Hypothalamus (tissue), 51 donors: ENCODE measurements at regions not wholly inside any gene's neighbourhood (a gene's known extent, or its start where the extent isn't known, plus 50 kb on each side); places are given as distances from the start of the nearest gene placed in this dataset.
A peak's percentile ranks its signal among the peaks of the same experiment; 100 is the strongest.

Source experiments
- DNase-seq, 51 donors: peaks; one replicate each; lab custom pipeline; 2025; lab: John Stamatoyannopoulos, UW

- no peak for DNase-seq
Measured at GRCh38 chr5:155941340-155941739, 385.6 kb upstream of the SGCD start.

- peak in 31 of 51 donors; percentile 1 to 69 (median 30) for DNase-seq
Measured at GRCh38 chr5:155943516-155944407, 383.2 kb upstream of the SGCD start.

- no peak for DNase-seq
Measured at GRCh38 chr5:155947394-155948062, 379.4 kb upstream of the SGCD start.

DNA sequence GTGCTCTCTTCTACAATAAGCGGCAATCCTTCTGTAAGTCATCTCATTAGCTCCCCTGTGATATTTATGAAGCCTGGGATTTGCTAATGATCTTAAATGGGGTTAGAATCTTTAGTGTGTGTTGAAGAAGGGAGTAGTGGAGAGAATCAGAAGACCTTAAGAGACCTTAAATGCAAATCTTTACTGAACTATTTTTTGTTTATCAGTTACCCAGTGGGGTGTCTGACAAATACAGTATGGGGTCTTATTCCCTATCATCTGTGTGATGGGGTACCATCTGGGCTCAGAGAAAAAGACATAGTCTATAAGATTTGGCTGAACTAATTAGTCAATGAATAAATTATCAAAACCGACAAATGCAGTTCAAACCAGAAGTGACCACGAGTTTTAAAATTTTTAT lies 378.4 kb upstream of the SGCD start:
- no peak for DNase-seq

DNA sequence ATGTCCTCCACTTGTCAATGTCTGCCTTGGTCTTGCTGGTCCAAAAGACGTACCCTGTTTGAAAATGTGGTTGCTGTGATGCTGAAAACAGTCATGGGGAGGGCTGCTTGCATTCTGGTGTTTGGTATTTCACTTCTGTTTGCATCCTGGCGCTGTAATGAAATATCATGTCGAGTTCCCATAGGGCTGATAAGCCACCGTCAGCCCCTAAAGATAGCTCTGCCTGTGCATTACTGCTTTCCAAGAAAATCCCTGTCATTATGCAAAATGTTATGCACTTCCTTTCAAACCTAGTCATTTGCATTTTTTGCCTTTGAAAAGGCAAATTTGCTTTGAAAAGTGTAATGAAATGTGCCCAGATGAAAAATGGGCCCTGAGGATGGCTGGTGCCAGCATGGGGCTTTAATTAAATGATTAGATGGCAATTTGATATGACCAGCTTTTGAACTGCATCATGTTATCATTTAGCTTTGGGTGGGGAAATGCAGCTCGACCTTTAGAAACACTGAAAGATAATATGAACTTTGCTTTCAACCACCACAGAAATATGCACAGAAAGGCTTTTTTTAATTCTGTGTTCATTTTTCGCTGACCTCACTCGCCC lies 374.4 kb upstream of the SGCD start:
- no peak for DNase-seq

DNA sequence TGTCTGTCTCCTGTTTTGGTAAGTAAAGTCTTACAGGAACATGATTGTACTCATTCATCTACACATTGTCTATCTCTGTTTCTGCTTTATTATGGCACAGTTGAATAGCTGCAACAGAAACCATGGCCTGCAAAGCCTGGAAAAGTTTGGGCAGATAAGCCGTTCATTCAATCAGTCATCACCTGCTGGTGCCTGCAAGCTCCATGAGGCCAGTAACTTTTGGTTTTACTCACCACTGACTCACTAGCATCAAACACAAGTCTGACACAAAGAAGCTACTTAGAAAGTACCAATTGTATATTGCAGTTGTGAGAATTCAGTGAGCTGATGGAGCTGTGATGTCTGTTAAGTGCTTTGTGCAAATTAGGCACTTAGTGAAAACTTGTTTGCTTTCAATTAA lies 373.6 kb upstream of the SGCD start:
- DNase-seq: no peak

- no peak for DNase-seq
Measured at GRCh38 chr5:155954701-155955445, 372.1 kb upstream of the SGCD start.

GRCh38 chr5:155957884-155958283 lies 369.1 kb upstream of the SGCD start:
- DNase-seq: no peak

DNA sequence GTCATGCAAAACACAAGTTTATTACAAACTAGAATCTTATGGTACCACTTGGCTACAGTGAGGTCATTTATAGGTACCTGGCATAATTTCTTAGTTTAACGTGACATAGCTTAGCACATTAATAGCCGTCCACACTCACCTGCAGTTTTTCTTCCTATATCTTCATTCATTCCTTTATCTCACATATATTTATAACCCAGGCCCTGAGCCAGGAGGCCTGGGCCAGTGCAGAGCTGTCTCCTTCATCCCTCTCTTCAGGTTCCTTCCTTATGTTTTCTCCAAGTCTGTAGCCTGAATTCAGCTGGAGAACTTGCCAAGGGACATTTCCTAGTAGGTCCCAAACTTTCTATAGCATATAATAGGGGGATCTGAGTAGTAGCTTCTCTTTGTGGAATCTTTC lies 367.9 kb upstream of the SGCD start:
- no peak for DNase-seq

DNA sequence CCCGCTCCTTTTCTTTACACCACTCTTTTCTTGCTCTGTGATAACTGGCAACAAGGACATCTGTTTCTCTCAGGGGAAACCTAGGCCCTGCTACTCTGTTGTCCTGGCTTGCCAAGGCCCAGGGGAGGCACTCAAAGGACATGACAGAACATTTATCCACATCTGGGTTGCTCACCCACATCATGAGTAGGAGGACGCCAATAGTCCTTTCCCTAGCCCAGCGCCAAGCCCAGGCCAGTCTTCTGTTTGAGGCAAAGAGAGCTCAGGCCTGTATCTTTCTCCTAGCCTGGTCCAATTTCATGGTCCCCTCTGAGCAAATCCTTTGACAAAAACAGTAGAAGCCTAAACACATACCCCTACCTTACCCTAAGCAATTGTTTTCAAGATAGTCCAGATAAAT lies 366.8 kb upstream of the SGCD start:
- no peak for DNase-seq

GRCh38 chr5:155969537-155969936 lies 357.4 kb upstream of the SGCD start:
- DNase-seq: no peak

DNA sequence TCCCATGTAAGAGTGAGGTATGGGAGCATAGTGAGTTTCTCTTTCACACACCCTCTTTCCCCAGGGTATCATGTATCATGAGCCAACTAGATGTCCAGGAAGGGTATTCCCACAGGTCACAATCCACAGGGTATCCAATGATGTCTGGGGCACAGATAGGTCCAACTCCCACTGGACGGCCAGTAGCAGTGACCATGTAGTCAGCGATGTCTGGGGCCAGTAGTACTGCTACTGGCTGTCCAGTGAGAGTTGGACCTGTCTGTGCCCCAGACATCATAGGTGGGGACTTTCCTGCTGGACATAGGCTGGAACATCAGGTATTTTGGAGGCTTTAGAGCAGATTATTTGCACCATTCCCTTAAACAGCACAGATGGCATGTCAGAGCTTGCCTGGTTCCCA lies 352.6 kb upstream of the SGCD start:
- DNase-seq: no peak

GRCh38 chr5:155978850-155979249 lies 348.1 kb upstream of the SGCD start:
- no peak for DNase-seq

DNA sequence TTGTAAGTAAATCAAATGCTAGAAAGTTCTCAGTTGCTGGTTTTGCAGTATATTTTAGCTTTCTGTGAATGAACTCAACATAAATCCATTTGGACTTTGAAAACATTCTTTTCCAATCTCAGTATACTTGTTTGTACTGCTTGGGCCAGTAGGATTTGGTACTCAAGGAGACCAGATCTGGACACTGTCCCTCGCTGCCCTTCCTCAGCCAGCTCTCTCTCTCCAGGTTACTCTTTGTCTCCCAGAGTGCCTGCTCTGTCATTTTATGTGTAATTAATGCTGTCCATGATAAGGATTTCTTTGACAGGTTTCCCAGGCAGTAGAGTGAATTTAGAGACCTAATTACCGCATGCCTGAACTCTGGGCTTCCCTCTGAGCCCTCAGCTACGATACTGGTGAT lies 344.6 kb upstream of the SGCD start:
- DNase-seq: no peak

- DNase-seq: no peak
Measured at GRCh38 chr5:155983954-155984353, 343.0 kb upstream of the SGCD start.

GRCh38 chr5:155987265-155987810 lies 339.6 kb upstream of the SGCD start:
- peak in 1 of 51 donors; percentile 8 for DNase-seq

- DNase-seq: no peak
Measured at GRCh38 chr5:155989879-155990278, 337.1 kb upstream of the SGCD start.

GRCh38 chr5:155996123-155996522 lies 330.8 kb upstream of the SGCD start:
- no peak for DNase-seq

GRCh38 chr5:155998257-155998656 lies 328.7 kb upstream of the SGCD start:
- DNase-seq: no peak

DNA sequence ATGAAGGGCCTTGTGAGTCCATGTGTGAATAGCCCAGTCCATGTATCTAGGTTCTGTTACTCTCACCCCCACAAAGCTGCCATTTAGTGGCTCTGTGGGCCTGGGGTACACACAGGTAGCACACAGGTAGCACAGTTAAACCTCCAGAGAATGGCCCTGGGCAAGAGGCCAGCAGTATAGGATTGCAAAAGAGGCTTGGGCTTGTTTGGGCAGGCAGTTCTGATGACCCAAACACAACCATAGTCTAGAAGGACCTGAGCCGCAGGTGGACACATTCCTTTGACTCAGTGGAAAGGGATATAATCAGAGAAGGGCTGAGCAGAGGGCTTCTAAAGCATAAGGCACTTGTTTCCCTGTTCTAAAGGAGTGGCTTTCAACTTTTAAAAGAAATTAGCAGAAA lies 326.8 kb upstream of the SGCD start:
- DNase-seq: no peak

DNA sequence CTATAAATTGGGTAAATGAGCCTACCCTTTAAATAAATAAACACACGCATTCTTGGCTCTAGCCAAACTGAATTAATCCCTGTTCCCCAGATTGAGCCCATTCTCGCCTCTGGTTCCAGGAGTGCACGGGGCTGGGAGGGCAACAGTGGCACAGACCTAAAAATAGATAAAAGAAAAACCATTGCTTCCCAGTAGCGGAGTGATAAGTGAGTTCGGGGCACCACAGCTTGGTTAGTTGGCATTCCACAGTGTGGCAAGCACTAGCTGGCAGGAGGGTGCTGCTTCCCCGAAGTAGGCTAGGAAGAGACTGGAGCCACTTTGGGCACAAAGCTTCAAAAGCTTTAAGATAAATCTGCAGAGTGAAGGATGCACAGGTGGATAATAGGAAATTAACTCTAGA lies 322.2 kb upstream of the SGCD start:
- no peak for DNase-seq
